GM18502 (cell line): ENCODE measurements at regions not wholly inside any gene's neighbourhood (a gene's known extent, or its start where the extent isn't known, plus 50 kb on each side); places are given as distances from the start of the nearest gene placed in this dataset.
"Not testable (repeated sequence)": the region's sequence is repeated elsewhere in the genome, so short reads cannot be mapped to it uniquely, and the experiment has no call there.

Experiments
- ATAC-seq: cut with Tn5 transposase; IDR thresholded peaks from one replicate; pipeline ENCODE4 v1.9.1; 2021; ENCODE audit warnings: mild to moderate bottlenecking; ENCODE audit not compliant: unreplicated experiment, poor library complexity

DNA sequence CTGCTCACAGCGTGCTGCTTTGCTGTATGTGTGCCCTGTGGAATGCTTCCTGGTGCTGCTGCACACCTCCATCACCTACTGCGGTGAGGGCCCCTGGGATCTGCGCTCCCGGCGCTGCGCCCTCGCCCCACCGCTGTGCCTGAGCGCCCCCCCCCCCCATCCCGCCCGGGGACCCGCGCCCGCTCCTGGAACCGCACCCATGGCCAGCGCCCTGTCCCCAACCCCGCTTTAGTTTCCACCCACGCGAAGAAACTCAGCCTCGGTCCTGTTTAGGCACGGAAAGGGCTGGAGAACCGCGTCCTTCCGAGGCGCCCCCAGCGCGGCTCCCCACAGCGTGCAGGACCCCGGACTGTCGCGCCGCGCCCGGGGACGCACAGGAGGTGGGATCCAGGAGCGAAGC, 265.5 kb downstream of the POTEB3 start:
- ATAC-seq: not testable (repeated sequence)

DNA sequence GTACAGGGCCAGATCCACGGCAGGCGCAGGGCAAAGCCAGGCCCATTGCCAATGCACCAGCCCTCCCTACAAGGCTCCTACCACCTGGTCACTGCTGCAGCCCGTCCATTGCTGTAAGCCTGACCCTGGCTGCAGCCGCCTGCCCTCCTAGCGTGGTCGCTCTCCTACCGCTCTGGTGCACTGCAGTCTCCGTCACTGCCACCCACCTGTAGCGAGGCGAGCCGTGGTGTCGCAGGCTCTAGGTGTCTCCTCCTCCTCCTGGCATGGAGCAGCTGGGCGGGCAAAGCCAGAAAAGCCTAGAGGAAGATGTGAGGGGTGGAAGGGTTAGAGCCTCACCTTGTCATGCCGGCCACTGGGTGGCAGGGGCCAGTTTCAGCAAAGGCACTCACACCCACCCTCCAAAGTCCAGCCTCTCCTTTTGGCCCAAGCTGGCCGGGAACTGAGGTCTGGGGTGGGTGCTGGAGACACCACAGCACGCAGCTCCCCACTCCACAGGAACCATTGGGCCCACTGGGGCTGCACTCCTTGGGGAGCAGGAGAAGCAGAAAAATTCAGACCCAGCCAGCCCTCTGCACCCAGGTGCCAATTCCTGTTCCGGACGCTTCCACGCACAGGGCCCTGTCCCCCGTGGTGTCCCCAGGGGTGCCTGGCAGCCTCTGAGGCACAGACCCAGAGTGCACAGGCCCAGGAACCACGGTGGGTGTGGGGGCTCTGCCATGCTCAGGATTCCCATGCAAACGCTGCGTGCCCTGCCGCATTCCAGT, 285.3 kb upstream of the POTEB2 start:
- not testable (repeated sequence) for ATAC-seq

DNA sequence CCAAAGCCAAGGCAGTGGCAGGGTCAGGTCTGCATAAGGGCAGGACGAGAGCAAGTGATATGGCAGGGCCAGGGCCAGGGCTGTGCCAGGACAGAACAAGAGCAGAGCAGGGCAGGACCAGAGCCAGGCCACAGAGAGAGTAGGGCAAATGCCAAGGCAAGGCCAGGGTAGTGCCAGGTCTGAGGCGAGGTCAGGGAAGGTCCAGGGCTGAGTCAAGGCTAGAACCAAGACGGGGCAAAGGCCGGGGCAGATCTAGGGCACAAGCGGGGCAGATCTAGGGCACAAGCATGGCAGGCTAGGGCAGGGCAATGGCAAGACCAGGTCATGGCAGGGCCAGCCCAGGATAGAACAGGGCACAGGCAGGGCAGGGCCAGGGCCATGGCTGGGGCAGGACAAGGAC, 282.0 kb upstream of the POTEB2 start:
- not testable (repeated sequence) for ATAC-seq

DNA sequence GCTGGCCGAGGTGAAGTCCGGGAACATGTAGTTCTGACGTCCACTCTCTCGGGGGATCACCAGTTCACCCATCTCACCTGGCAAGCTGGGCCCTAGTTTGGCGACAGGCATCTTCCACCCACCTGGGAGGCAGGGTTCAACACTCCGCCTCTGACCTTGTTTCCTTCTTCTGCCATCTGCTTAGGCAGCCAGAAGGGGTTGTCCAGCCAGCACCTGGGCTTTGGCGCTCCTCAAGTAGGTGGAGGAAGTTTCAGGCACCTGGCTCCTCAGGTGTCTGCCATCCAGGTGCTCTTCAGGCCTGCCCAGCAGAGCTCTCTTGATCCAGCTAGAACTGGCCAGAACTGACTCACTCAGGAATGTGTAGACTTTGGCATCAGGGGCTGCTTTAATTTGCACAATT, 267.8 kb upstream of the POTEB2 start:
- ATAC-seq: not testable (repeated sequence)

DNA sequence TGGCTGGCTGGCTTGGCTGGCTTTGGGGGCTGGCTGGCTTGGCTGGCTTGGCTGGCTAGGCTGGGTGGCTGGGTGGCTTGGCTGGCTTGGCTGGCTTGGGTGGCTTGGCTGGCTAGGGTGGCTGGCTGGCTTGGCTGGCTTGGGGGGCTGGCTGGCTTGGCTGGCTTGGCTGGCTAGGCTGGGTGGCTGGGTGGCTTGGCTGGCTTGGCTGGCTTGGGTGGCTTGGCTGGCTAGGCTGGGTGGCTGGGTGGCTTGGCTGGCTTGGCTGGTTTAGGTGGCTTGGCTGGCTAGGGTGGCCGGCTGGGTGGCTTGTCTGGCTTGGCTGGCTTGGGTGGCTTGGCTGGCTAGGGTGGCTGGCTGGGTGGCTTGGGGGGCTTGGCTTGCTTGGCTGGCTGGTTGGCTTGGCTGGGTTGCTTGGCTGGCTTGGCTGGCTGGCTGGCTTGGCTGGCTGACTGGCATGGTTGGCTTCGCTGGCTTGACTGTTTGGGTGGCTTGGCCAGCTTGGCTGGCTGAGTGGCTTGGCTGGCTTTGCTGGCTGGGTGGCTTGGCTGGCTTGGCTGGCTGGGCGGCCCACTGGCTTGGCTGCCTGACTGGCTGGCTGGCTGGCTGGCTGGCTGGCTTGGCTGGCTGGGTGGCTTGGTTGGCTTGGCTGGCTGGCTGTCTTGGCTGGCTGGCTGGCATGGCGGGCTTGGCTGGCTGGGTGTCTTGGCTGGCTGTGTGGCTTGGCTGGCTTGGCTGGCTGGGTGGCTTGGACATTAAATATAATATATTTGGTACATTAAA, 246.3 kb upstream of the POTEB2 start:
- ATAC-seq: not testable (repeated sequence)

DNA sequence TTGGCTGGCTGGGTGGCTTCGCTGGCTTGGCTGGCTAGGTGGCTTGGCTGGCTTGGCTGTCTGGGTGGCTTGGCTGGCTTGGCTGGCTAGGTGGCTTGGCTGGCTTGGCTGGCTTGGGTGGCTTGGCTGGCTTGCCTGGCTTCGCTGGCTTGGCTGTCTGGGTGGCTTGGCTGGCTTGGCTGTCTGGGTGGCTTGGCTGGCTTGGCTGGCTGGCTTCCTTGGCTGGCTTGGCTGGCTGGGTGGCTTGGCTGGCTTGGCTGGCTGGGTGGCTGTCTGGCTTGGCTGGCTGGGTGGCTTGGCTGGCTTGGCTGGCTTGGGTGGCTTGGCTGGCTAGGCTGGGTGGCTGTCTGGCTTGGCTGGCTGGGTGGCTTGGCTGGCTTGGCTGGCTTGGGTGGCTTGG, 245.7 kb upstream of the POTEB2 start:
- ATAC-seq: not testable (repeated sequence)

DNA sequence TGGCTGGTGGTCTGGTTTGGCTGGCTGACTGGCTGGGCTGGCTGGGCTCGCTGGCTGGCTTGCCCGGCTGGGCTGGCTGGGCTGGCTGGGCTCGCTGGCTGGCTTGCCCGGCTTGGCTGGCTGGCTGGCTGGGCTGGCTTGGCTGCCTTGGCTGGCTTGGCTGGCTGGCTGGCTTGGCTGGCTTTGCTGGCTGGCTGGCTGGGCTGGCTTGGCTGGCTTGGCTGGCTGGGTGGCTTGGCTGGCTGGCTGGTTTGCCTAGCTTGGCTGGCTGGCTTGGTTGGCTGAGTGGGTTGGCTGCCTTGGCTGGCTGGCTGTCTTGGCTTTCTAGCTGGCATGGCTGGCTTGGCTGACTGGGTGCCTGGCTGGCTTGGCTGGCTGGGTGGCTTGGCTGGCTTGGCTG, 245.1 kb upstream of the POTEB2 start:
- not testable (repeated sequence) for ATAC-seq

DNA sequence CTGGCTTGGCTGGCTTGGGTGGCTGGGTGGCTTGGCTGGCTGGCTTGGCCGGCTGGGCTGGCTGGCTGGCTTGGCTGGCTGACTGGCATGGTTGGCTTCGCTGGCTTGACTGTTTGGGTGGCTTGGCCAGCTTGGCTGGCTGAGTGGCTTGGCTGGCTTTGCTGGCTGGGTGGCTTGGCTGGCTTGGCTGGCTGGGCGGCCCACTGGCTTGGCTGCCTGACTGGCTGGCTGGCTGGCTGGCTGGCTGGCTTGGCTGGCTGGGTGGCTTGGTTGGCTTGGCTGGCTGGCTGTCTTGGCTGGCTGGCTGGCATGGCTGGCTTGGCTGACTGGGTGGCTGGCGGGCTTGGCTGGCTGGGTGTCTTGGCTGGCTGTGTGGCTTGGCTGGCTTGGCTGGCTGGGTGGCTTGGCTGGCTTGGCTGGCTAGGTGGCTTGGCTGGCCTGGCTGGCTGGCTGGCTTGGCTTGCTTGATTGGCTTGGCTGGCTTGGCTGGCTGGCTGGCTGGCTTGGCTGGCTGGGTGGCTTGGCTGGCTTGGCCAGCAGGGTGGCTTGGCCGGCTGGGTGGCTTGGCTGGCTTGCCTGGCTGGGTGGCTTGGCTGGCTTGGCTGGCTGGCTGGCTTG, 244.2 kb upstream of the POTEB2 start:
- ATAC-seq: not testable (repeated sequence)

DNA sequence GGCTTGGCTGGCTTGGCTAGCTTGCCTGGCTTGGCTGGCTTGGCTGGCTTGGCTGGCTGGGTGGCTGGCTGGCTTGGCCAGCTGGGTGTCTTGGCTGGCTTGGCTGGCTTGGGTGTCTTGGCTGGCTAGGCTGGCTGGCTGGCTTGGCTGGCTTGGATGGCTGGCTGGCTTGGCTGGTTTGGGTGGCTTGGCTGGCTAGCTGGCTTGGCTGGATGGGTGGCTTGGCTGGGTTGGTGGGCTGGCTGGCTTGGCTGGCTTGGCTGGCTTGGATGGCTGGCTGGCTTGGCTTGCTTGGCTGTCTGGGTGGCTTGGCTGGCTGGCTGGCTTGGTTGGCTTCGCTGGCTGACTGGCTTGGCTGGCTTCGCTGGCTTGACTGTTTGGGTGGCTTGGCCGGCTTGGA, 242.3 kb upstream of the POTEB2 start:
- not testable (repeated sequence) for ATAC-seq

DNA sequence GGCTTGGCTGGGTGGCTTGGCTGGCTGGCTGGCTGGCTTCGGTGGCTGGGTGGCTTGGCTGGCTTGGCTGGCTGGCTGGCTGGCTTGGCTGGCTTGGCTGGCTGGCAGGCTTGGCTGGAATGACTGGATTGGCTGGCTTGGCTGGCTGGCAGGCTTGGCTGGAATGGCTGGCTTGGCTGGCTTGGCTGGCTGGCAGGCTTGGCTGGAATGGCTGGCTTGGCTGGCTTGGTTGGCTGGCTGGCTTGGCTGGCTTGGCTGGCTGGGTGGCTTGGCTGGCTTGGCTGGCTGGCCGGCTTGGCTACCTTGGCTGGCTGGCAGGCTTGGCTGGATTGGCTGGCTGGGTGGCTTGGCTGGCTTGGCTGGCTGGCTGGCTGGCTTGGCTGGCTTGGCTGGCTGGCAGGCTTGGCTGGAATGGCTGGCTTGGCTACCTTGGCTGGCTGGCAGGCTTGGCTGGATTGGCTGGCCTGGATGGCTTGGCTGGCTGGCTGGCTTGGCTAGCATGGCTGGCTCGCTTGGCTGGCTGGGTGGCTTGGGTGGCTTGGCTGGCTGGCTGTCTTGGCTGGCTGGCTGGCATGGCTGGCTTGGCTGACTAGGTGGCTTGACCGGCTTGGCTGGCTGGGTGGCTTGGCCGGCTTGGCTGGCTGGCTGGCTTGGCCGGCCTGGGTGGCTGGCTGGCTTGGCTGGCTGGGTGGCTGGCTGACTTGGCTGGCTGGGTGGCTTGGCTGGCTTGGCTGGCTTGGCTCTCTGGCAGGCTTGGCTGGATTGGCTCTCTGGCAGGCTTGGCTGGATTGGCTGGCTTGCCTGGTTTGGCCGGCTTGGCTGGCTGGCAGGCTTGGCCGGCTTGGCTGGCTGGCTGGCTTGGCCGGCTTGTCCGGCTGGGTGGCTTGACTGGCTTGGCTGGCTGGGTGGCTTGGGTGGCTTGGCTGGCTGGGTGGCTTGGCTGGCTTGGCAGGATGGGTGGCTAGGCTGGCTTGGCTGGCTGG, 241.6 kb upstream of the POTEB2 start:
- not testable (repeated sequence) for ATAC-seq

DNA sequence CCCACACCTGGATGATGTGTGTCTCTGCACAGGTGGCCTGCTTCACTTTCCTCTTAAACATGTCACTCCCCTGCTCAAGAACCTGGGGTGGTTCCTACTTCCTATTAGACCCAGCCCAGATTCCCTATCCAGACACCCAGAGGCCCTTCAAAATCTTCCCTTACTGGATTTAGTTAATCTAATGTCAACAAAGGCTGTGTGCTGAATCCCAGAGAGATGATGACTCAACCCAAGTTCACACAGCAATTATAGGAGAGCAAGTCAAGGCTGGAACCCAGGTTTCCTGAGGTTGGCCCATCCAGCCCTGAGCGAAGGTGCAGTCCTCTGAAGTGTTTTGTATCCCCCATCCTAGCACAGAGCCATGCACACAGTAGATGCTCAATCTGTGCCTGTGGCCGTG, 230.5 kb upstream of the POTEB2 start:
- ATAC-seq: not testable (repeated sequence)

DNA sequence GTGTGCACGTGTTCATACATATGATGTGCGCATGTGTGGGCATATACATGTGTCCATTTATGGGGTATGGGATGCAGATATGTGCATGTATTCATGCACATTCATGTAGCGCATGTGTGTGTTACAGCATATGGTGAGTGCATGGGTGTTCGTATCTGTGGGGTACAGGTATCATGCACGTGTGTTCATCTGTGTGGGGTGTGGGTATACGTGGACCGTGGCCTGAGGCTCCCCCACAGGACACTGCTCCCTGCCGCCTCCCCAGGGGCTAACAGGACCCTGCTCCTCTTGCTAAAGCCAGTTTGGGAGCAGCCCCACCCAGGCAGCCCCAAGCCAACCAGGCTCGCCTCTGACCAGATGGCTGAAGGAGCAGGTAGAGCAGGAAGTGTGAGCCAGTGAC, 213.4 kb upstream of the POTEB2 start:
- ATAC-seq: not testable (repeated sequence)

DNA sequence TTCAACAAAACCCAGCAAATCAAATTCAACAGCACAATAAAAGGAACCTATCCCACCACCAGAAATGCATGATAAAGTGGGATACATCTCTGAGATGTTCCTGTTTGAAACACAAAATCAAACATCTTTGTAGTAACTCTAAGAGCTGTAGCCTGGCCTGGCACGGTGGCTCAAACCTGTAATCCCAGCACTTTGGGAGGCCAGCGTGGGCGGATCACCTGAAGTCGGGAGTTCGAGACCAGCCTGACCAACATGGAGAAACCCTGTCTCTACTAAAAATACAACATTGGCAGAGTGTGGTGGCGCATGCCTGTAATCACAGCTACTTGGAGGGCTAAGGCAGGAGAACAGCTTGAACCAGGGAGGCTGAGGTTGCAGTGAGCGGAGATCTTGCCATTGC, 202.8 kb upstream of the POTEB2 start:
- ATAC-seq: not testable (repeated sequence)

DNA sequence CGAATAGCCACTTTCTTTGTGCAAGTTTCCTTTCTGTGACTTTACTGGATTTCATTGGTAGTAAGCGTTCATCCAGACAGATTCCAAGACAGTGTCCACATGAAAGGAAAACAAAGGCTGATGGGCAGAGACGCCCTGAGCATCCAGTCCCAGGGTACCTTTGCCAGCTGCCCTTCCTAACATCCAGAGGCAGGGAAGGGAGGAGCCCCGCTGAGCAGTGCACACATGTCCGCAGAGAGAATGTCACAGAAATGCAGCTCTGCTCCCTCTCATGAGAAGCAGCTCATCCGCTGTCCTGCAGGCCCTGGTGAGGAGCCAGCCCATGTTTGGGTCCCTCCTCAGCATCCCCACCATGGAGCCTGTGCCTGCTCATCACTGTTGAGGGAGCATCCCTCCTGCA, 197.4 kb upstream of the POTEB2 start:
- ATAC-seq: not testable (repeated sequence)

DNA sequence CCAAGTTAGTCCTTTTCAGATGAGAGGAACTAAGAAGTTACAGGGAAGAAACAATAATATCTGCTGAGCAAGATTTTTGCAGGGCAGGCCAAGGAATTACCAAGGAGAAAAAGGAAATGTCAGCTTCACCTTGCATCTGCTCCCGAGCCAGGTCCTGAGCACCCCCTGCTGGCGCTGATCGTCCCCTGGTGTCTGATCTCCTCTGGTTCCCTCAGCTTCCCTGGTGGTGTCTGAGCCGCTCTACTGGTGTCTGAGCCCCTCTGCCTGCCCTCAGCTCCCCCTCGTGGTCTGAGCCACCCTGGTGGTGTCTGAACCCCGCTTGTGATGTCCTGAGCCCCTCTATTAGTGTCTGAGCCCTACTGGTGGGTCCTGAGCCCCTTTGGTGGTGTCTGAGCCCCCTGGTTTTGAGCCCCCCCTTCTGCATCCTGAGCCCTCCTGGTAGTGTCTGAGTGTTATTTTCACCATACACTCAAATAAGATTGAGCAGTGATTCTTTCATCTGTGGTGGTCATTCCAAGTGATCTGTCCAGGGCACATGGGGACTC, 196.6 kb upstream of the POTEB2 start:
- ATAC-seq: not testable (repeated sequence)

DNA sequence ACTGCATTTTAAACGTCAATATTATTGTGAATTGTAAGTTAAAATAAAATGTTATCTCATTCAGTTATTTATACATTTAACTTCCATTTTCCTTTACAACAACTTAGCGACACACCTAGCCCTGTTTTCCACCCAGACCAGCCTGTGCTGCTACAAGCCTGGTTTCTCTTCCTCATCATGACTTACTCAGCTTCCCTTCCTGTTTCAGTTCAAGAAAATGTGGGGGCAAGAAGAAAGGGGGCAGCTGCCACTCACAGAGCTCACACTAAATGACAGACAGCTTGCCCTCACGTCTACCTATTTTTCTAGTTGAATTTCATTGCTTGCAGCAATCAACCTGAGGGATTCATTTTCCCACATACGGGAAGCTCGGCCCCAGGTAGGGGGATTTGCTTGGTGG, 185.8 kb upstream of the POTEB2 start:
- ATAC-seq: not testable (repeated sequence)

DNA sequence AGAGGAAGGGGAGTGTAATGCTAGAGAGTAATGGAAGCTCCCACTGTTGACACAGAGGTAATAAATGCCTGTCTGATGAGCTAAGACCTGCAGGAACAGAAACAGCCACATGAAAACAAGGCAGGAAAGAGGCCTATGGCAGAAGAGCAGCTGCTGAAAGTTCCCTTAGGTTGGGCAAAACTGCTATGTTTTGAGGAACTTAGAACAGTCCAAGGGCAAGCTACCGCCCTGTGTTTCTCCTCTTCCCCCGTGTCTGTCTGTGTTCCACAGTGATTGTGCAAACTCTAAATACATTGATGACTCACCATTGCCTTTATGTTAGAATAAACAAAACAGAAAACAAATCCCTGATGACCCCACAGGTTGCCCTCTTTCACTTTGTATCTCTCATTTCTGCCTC, 165.6 kb upstream of the POTEB2 start:
- ATAC-seq: not testable (repeated sequence)

DNA sequence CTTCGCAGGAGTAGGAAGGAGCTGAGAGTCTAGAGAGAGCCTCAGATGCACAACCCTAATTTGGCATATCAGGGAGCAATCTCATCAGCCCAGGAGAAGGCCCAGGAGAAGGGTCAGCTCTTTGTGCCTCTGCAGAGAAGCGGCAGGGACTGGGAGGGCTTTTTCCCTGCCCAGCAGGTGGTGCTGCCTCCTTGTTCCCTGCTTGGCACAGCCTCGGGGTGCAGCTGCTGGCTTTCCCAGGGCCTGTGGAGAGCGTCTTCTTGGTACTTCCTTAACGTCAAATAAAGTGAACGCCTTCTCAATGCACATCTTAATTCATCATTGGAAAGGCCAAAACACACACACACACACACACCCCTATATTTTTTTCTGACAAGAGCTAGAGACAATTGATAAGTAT, 162.9 kb upstream of the POTEB2 start:
- ATAC-seq: not testable (repeated sequence)

DNA sequence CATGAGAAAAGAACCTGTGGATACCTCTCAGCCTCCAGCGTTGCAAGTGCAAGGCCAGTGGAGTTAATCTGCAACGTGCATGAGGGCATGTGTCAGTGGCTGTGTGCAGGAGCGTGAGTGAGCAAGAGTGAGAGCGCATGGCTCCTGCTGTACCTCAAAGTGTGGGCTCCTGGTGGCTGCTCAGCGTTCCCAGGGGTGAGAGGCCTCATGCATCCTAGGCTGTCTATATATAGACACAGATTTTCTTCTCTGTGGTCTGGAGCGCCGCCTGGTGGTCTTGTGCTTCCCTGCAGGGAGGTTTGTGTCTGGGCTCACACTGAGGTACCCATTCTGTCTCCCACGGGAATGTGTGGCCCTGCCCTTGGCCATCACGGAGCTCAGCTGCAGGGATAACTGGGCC, 161.8 kb upstream of the POTEB2 start:
- not testable (repeated sequence) for ATAC-seq

DNA sequence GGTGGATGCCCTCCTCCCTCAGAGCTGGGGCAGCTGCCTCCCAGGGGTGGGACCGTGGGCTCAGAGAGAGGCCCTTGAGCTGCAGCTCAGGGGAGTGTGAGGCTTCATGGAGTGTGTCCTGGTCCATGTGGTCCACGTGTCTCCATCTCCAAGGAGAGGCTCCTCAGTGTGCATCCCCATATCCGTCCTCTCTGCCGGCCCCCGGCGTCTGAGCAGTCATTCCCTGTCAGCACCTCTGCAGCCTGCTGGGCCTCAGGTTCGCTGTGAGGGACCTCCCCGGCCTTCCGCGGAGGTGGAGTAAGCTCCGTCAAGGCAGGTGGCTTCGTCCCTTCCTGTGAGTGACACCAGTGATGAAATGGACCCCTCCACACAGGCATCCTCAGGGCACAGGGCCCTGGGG, 160.7 kb upstream of the POTEB2 start:
- ATAC-seq: not testable (repeated sequence)
